HCT116 (cell line): ENCODE measurements at regions not wholly inside any gene's neighbourhood (a gene's known extent, or its start where the extent isn't known, plus 50 kb on each side); places are given as distances from the start of the nearest gene placed in this dataset.

Source experiments
- ATAC-seq: fragments of 200-7000 bp; cut with Tn5 transposase; 2 replicates; pipeline ENCODE4 v1.9.1; 2020; ENCODE audit warnings: mild to moderate bottlenecking, moderate library complexity
- BruUV-seq: library from RNA; stranded (reverse); fragments of 400-500 nt; replicated peaks from 2 replicates; lab custom pipeline; 2021; lab: Mats Ljungman, UMichigan
- CTCF ChIA-PET: fragments of 300-600 bp; sonication (Branson Sonifier 250); formaldehyde crosslinking; loops from one replicate; lab custom pipeline; 2021; ENCODE audit warnings: antibody characterized with exemption; lab: Charles Lee
- POLR2A ChIA-PET: fragments of 300-600, 350-600 bp; sonication (Branson Sonifier 250); formaldehyde crosslinking; loops from one replicate; lab custom pipeline; 2021; ENCODE audit warnings: antibody characterized with exemption; lab: Charles Lee
- RAD21 ChIA-PET, 2 experiments: fragments of 300-600 bp; sonication (Branson Sonifier 250); formaldehyde crosslinking; loops; one replicate each; lab custom pipeline; 2023; ENCODE audit warnings: low total read pairs in 2 of 2; ENCODE audit not compliant: uncharacterized antibody in 2 of 2, unreplicated experiment in 2 of 2, low non-redundant PET in 1 of 2; lab: Charles Lee
- DNase-seq: peaks from one replicate; pipeline ENCODE4 v3.0.0-alpha.2; 2010; ENCODE audit warnings: low read depth, low spot score
- H2AFZ ChIP-seq: fragments of 200-600 bp; shearing (Covaris generic), sonication (generic); 2 replicates; pipeline ENCODE4 v1.6.1; 2017; ENCODE audit warnings: low read depth, mixed run types, mixed read lengths, antibody characterized with exemption, low read length; ENCODE audit not compliant: poor library complexity, severe bottlenecking
- H3K27ac ChIP-seq: 2 replicates; pipeline ENCODE4 v1.5.1; 2012; ENCODE audit warnings: low read depth, low read length
- H3K27me3 ChIP-seq: fragments of 200-600 bp; sonication (generic); 2 replicates; pipeline ENCODE4 v1.6.1; 2016; ENCODE audit warnings: mixed run types, low read length, mixed read lengths; ENCODE audit not compliant: insufficient read depth
- H3K36me3 ChIP-seq, 2 experiments: fragments of 200-500 bp in 1 of 2; fragments of 200-600 bp in 1 of 2; sonication (Bioruptor generic) in 1 of 2; sonication (generic) in 1 of 2; 2 replicates each; pipeline versions ENCODE4 v1.5.1 to v1.6.1; 2014 to 2016; ENCODE audit warnings: low read length in 2 of 2, inconsistent platforms in 1 of 2, mixed read lengths in 1 of 2, mixed run types in 1 of 2; ENCODE audit not compliant: insufficient read depth in 2 of 2, control insufficient read depth in 1 of 2
- H3K4me1 ChIP-seq, 2 experiments: fragments of 200-600 bp in 1 of 2; sonication (generic) in 1 of 2; 2 replicates each; pipeline versions ENCODE4 v1.5.1 to v1.6.1; 2012 to 2017; ENCODE audit warnings: low read length in 2 of 2, inconsistent platforms in 1 of 2, mild to moderate bottlenecking in 1 of 2, mixed read lengths in 1 of 2, mixed run types in 1 of 2, moderate library complexity in 1 of 2; ENCODE audit not compliant: insufficient read depth in 2 of 2, control insufficient read depth in 1 of 2
- H3K4me2 ChIP-seq: fragments of 200-600 bp; sonication (generic); 2 replicates; pipeline ENCODE4 v1.6.1; 2017; ENCODE audit warnings: mixed run types, low read length, mixed read lengths
- H3K4me3 ChIP-seq, 2 experiments: fragments of 200-600 bp in 1 of 2; sonication (generic) in 1 of 2; replicated peaks in 1 of 2; 2 replicates each; pipeline ENCODE4 v1.5.1; 2011 to 2016; ENCODE audit warnings: low read length in 2 of 2, control low read depth in 1 of 2, low read depth in 1 of 2, mild to moderate bottlenecking in 1 of 2, mixed read lengths in 1 of 2, mixed run types in 1 of 2
- H3K79me2 ChIP-seq: fragments of 200-600 bp; sonication (generic); 2 replicates; pipeline ENCODE4 v1.6.1; 2017; ENCODE audit warnings: mild to moderate bottlenecking, mixed run types, low read length, moderate library complexity, mixed read lengths; ENCODE audit not compliant: insufficient read depth
- H3K9ac ChIP-seq: fragments of 200-600 bp; sonication (generic); 2 replicates; pipeline ENCODE4 v1.6.1; 2016; ENCODE audit warnings: low read length, mixed read lengths
- H3K9me2 ChIP-seq: fragments of 200-600 bp; sonication (generic), shearing (Covaris generic); 2 replicates; pipeline ENCODE4 v1.6.1; 2017; ENCODE audit warnings: mixed run types, mild to moderate bottlenecking, moderate library complexity; ENCODE audit not compliant: insufficient read depth
- H3K9me3 ChIP-seq, 2 experiments: fragments of 200-500 bp in 1 of 2; fragments of 200-600 bp in 1 of 2; sonication (Bioruptor generic) in 1 of 2; sonication (generic) in 1 of 2; 2 replicates each; pipeline ENCODE4 v1.6.1; 2014 to 2017; ENCODE audit warnings: low read length in 2 of 2, mixed read lengths in 2 of 2, inconsistent platforms in 1 of 2, low read depth in 1 of 2, mild to moderate bottlenecking in 1 of 2, mixed run types in 1 of 2, moderate library complexity in 1 of 2; ENCODE audit not compliant: control insufficient read depth in 1 of 2, insufficient read depth in 1 of 2
- H4K20me1 ChIP-seq: fragments of 200-600 bp; sonication (generic), shearing (Covaris generic); 2 replicates; pipeline ENCODE4 v1.6.1; 2017; ENCODE audit warnings: mixed run types, mild to moderate bottlenecking, moderate library complexity; ENCODE audit not compliant: insufficient read depth
- CBX3 ChIP-seq: IDR thresholded peaks from 2 replicates; pipeline ENCODE4 v1.6.1; 2012; ENCODE audit warnings: low read depth
- CEBPB ChIP-seq: IDR thresholded peaks from 2 replicates; pipeline ENCODE4 v1.6.1; 2012; ENCODE audit warnings: low read depth
- EGR1 ChIP-seq: IDR thresholded peaks from 2 replicates; pipeline ENCODE4 v1.6.1; 2012; ENCODE audit warnings: low read depth
- ELF1 ChIP-seq: IDR thresholded peaks from 2 replicates; pipeline ENCODE4 v1.6.1; 2012; ENCODE audit warnings: low read depth, borderline replicate concordance
- EZH2 ChIP-seq: fragments of 200-600 bp; sonication (generic); IDR thresholded peaks from 2 replicates; pipeline ENCODE4 v1.6.1; 2017; ENCODE audit warnings: antibody characterized with exemption, mixed run types
- EZH2phosphoT487 ChIP-seq: fragments of 200-600 bp; IDR thresholded peaks from 2 replicates; pipeline ENCODE4 v1.6.1; 2018; ENCODE audit warnings: antibody characterized with exemption, borderline replicate concordance
- JUND ChIP-seq: IDR thresholded peaks from 2 replicates; pipeline ENCODE4 v1.6.1; 2012
- POLR2A ChIP-seq: IDR thresholded peaks from 2 replicates; pipeline ENCODE4 v1.7.0; 2011; ENCODE audit warnings: borderline replicate concordance; ENCODE audit not compliant: insufficient read depth, insufficient read length; ENCODE audit errors: extremely low read depth
- RAD21 ChIP-seq: IDR thresholded peaks from 2 replicates; pipeline ENCODE4 v1.6.1; 2012; ENCODE audit warnings: low read depth, mild to moderate bottlenecking
- SIN3A ChIP-seq: IDR thresholded peaks from 2 replicates; pipeline ENCODE4 v1.6.1; 2012; ENCODE audit warnings: low read depth
- SP1 ChIP-seq: IDR thresholded peaks from 2 replicates; pipeline ENCODE4 v1.6.1; 2012; ENCODE audit warnings: low read depth
- SRF ChIP-seq: IDR thresholded peaks from 2 replicates; pipeline ENCODE4 v1.6.1; 2012; ENCODE audit warnings: low read depth
- TCF7L2 ChIP-seq: IDR thresholded peaks from 2 replicates; pipeline ENCODE4 v1.7.0; 2011; ENCODE audit warnings: borderline replicate concordance, inconsistent platforms; ENCODE audit not compliant: insufficient read depth, insufficient read length; ENCODE audit errors: extremely low read depth
- ZFX ChIP-seq: fragments of 450-650 bp; IDR thresholded peaks from 2 replicates; pipeline ENCODE4 v1.6.1; 2017
- ZNF274 ChIP-seq: fragments of 200-500 bp; sonication (Bioruptor generic); IDR thresholded peaks from 2 replicates; pipeline ENCODE4 v1.6.1; 2014; ENCODE audit warnings: mild to moderate bottlenecking, low read depth, low read length, inconsistent platforms
- intact Hi-C: fragments of 100-400 bp; cut with micrococcal nuclease; formaldehyde crosslinking; loops from 2 replicates; pipeline ENCODE4 v1.10.0; 2022
- TF ChIP-seq, protein P1 (sequence below): IDR thresholded peaks from 2 replicates; pipeline ENCODE4 v1.6.1; 2011; ENCODE audit warnings: mild to moderate bottlenecking, low read length, moderate library complexity; ENCODE audit not compliant: insufficient replicate concordance; ENCODE audit errors: extremely low read depth
- TF ChIP-seq, protein P2 (sequence below): IDR thresholded peaks from 2 replicates; pipeline ENCODE4 v1.6.1; 2012
- TF ChIP-seq, protein P3 (sequence below): IDR thresholded peaks from 2 replicates; pipeline ENCODE4 v1.6.1; 2012; ENCODE audit warnings: low read depth

DNA sequence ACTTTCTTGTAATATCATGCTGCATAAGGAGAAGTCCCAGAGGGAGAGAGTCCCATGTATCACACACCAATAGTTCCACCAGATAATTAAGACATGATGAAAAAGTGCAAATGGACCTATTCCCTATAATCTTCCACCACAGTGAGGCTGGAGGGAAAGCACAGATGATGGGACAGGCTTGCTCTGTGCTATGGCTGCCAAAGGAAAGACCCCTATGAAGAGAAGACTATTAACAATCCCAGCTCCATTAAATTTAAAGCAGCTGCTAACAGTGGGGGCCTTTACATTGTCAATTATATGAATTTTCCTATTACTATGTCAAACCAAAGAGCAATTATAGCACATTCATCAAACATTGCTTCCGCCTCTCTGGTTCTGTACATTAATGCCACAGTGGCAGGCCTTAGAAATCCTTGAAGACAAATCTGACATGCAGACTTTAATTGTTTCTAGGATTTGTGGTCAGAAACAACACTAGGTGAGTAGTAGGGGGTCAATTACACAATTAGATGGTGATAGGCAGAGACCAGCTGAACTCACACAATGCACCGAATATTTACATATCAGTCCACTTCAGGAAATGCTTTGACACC, 551.3 kb downstream of the TLE1 start:
- POLR2A ChIA-PET, result no interaction called here
- BruUV-seq, result no TSS peak
- no peak overlapping the region for H2AFZ ChIP-seq
- TF ChIP-seq ELF1, result no peak
- TF ChIP-seq, protein P1, sequence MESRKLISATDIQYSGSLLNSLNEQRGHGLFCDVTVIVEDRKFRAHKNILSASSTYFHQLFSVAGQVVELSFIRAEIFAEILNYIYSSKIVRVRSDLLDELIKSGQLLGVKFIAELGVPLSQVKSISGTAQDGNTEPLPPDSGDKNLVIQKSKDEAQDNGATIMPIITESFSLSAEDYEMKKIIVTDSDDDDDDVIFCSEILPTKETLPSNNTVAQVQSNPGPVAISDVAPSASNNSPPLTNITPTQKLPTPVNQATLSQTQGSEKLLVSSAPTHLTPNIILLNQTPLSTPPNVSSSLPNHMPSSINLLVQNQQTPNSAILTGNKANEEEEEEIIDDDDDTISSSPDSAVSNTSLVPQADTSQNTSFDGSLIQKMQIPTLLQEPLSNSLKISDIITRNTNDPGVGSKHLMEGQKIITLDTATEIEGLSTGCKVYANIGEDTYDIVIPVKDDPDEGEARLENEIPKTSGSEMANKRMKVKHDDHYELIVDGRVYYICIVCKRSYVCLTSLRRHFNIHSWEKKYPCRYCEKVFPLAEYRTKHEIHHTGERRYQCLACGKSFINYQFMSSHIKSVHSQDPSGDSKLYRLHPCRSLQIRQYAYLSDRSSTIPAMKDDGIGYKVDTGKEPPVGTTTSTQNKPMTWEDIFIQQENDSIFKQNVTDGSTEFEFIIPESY, result no peak
- no peak for TF ChIP-seq ZFX
- TF ChIP-seq EZH2phosphoT487, result no peak
- TF ChIP-seq EGR1, result no peak
- no peak for TF ChIP-seq EZH2
- no peak for TF ChIP-seq RAD21
- TF ChIP-seq SIN3A, result no peak
- TF ChIP-seq, protein P2, sequence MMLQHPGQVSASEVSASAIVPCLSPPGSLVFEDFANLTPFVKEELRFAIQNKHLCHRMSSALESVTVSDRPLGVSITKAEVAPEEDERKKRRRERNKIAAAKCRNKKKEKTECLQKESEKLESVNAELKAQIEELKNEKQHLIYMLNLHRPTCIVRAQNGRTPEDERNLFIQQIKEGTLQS, result no peak
- TF ChIP-seq ZNF274, result no peak
- TF ChIP-seq CBX3, result no peak
- no peak for TF ChIP-seq JUND
- no peak for TF ChIP-seq SRF
- TF ChIP-seq TCF7L2, result no peak
- TF ChIP-seq, protein P3, sequence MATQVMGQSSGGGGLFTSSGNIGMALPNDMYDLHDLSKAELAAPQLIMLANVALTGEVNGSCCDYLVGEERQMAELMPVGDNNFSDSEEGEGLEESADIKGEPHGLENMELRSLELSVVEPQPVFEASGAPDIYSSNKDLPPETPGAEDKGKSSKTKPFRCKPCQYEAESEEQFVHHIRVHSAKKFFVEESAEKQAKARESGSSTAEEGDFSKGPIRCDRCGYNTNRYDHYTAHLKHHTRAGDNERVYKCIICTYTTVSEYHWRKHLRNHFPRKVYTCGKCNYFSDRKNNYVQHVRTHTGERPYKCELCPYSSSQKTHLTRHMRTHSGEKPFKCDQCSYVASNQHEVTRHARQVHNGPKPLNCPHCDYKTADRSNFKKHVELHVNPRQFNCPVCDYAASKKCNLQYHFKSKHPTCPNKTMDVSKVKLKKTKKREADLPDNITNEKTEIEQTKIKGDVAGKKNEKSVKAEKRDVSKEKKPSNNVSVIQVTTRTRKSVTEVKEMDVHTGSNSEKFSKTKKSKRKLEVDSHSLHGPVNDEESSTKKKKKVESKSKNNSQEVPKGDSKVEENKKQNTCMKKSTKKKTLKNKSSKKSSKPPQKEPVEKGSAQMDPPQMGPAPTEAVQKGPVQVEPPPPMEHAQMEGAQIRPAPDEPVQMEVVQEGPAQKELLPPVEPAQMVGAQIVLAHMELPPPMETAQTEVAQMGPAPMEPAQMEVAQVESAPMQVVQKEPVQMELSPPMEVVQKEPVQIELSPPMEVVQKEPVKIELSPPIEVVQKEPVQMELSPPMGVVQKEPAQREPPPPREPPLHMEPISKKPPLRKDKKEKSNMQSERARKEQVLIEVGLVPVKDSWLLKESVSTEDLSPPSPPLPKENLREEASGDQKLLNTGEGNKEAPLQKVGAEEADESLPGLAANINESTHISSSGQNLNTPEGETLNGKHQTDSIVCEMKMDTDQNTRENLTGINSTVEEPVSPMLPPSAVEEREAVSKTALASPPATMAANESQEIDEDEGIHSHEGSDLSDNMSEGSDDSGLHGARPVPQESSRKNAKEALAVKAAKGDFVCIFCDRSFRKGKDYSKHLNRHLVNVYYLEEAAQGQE, result no peak
- no peak for TF ChIP-seq POLR2A
- no peak for TF ChIP-seq CEBPB
- no peak for TF ChIP-seq SP1
- TF ChIP-seq, all 23 proteins: peak for 0
- Histone ChIP-seq H3K4me1 (no peaks in the 10 kb centered on the region), H3K4me2 (no peak overlapping the region), H3K27me3 (no peaks in the 10 kb centered on the region), H3K9me3 (no peaks in the 10 kb centered on the region), H3K9ac (no peak overlapping the region), H3K79me2 (no peaks in the 10 kb centered on the region), H4K20me1 (no peaks in the 10 kb centered on the region), H3K9me2 (no peaks in the 10 kb centered on the region), H3K27ac (no peak overlapping the region), H3K36me3 (no peaks in the 10 kb centered on the region), H3K4me3 (no peak overlapping the region)
- CTCF ChIA-PET, result no interaction called here
- ATAC-seq (no peak), DNase-seq (no peak)
- RAD21 ChIA-PET, result no interaction called here
- intact Hi-C loops, result no loop called here
